Transverse colon (tissue), 4 donors: ENCODE measurements at regions not wholly inside any gene's neighbourhood (a gene's known extent, or its start where the extent isn't known, plus 50 kb on each side); places are given as distances from the start of the nearest gene placed in this dataset.

Source experiments
- DNase-seq: peaks from one replicate; pipeline ENCODE4 v3.0.0-alpha.2; 2019
- H3K27ac ChIP-seq, 4 donors: fragments of 200-600 bp; sonication (generic); 2 replicates each; pipeline ENCODE4 v1.5.1; 2016 to 2018; ENCODE audit warnings: inconsistent platforms in 4 of 4
- H3K27me3 ChIP-seq: fragments of 200-600 bp; sonication (generic); 2 replicates; pipeline ENCODE4 v1.5.1; 2017; ENCODE audit warnings: inconsistent platforms
- H3K36me3 ChIP-seq, 4 donors: fragments of 200-600 bp; sonication (generic); 2 replicates each; pipeline ENCODE4 v1.5.1; 2017 to 2019; ENCODE audit warnings: inconsistent platforms in 4 of 4
- H3K4me1 ChIP-seq, 4 donors: fragments of 200-600 bp; sonication (generic); 2 replicates each; pipeline ENCODE4 v1.5.1; 2017 to 2020; ENCODE audit warnings: inconsistent platforms in 4 of 4
- H3K4me3 ChIP-seq, 4 donors: fragments of 200-600 bp; sonication (generic); 1 replicate in 1 of 4; 2 replicates in 3 of 4; pipeline versions ENCODE4 v1.5.1 to v1.6.1; 2017 to 2019; ENCODE audit warnings: inconsistent platforms in 4 of 4
- H3K9me3 ChIP-seq, 2 donors: fragments of 200-600 bp; sonication (generic); 2 replicates each; pipeline ENCODE4 v1.5.1; 2017 to 2019; ENCODE audit warnings: inconsistent platforms in 2 of 2
- CTCF ChIP-seq, 5 experiments: fragments of 200-600 bp in 3 of 5; fragments of 450-650 bp in 2 of 5; sonication (generic) in 3 of 5; IDR thresholded peaks; 1 replicate in 2 of 5; 2 replicates in 3 of 5; pipeline ENCODE4 v1.5.1; 2016 to 2017; ENCODE audit warnings: antibody characterized with exemption in 5 of 5, inconsistent platforms in 3 of 5, mild to moderate bottlenecking in 2 of 5, moderate library complexity in 1 of 5
- EP300 ChIP-seq: sonication (generic); formaldehyde crosslinking; IDR thresholded peaks from one replicate; pipeline ENCODE4 v1.6.1; 2017; ENCODE audit warnings: antibody characterized with exemption, low read depth
- POLR2A ChIP-seq: fragments of 450-650 bp; IDR thresholded peaks from one replicate; pipeline ENCODE4 v1.6.1; 2016; ENCODE audit warnings: antibody characterized with exemption, mild to moderate bottlenecking, moderate library complexity
- POLR2AphosphoS5 ChIP-seq, 3 donors: sonication (generic); formaldehyde crosslinking; IDR thresholded peaks; one replicate each; pipeline ENCODE4 v1.6.1; 2016; ENCODE audit warnings: antibody characterized with exemption in 3 of 3
- WGBS, 2 donors: methylation state at CpG; one replicate each; pipeline ENCODE4 v1.1.5; 2018; ENCODE audit warnings: low coverage in 1 of 2; 5-methylcytosine and 5-hydroxymethylcytosine counted together
- in situ Hi-C, 4 donors: fragments of 200-750 bp; cut with MboI; loops; one replicate each; pipeline versions ENCODE4 v1.15.0 to v1.15.1; 2017; ENCODE audit warnings: low sequenced_read_pairs in 3 of 4, low pct_ligation_motif_present in 1 of 4, low pct_unique_long_range_greater_than_20kb in 1 of 4
- intact Hi-C: fragments of 100-400 bp; cut with DNase I; formaldehyde crosslinking; loops from one replicate; pipeline ENCODE4 v1.15.1; 2023; ENCODE audit warnings: low total_unique reads

GRCh38 chr19:27765912-27766725, 1446.8 kb downstream of the UQCRFS1 start:
- TF ChIP-seq EP300 (no peak), POLR2A (no peak), POLR2AphosphoS5 (IDR thresholded peaks at IDR 0.05) (no peak), CTCF (IDR thresholded peaks at IDR 0.05) (no peak)
- Histone ChIP-seq H3K4me3 (no peak overlapping the region), H3K27me3 (no peaks in the 10 kb centered on the region), H3K36me3 (no peaks in the 10 kb centered on the region), H3K4me1 (no peaks in the 10 kb centered on the region), H3K9me3 (peaks cover 14 to 33% of the 10 kb centered on the region in 2 donors), H3K27ac (no peak overlapping the region)
- in situ Hi-C loops, result no loop called here
- WGBS, 2 donors, result 89% methylated on average over 12 of the region's 12 CpGs; no CpG with 5 or more reads in 1 of the 2 donors
- no peak for DNase-seq
- intact Hi-C loops, result no loop called here

GRCh38 chr19:27765397-27765796, 1447.6 kb downstream of the UQCRFS1 start:
- no peak overlapping the region for H3K4me3 ChIP-seq
- TF ChIP-seq CTCF (IDR thresholded peaks at IDR 0.05) (no peak), EP300 (no peak), POLR2AphosphoS5 (IDR thresholded peaks at IDR 0.05) (no peak), POLR2A (no peak)
- in situ Hi-C loops (no loop called here), intact Hi-C loops (no loop called here)
- no peaks in the 10 kb centered on the region for H3K4me1 ChIP-seq
- no peaks in the 10 kb centered on the region for H3K36me3 ChIP-seq
- no peaks in the 10 kb centered on the region for H3K27me3 ChIP-seq
- WGBS, 2 donors, result 60 to 79% methylated on average over 1 to 7 of the region's 7 CpGs
- peaks cover 9 to 36% of the 10 kb centered on the region in 2 donors for H3K9me3 ChIP-seq
- H3K27ac ChIP-seq, result no peak overlapping the region
- DNase-seq, result no peak

- H3K4me1 ChIP-seq, result no peaks in the 10 kb centered on the region
- WGBS, 2 donors, result 95% methylated on average over 5 of the region's 5 CpGs; no CpG with 5 or more reads in 1 of the 2 donors
- no peak overlapping the region for H3K4me3 ChIP-seq
- no peaks in the 10 kb centered on the region for H3K36me3 ChIP-seq
- DNase-seq, result no peak
- in situ Hi-C loops (no loop called here), intact Hi-C loops (no loop called here)
- no peaks in the 10 kb centered on the region for H3K27me3 ChIP-seq
- TF ChIP-seq POLR2A, result no peak
- no peak for TF ChIP-seq POLR2AphosphoS5 (IDR thresholded peaks at IDR 0.05)
- TF ChIP-seq CTCF (IDR thresholded peaks at IDR 0.05), result no peak
- no peak for TF ChIP-seq EP300
- peaks cover 3 to 39% of the 10 kb centered on the region in 2 donors for H3K9me3 ChIP-seq
- no peak overlapping the region for H3K27ac ChIP-seq
Measured at GRCh38 chr19:27764186-27764804, 1448.7 kb downstream of the UQCRFS1 start.

- Histone ChIP-seq H3K36me3 (no peaks in the 10 kb centered on the region), H3K27me3 (no peaks in the 10 kb centered on the region), H3K4me1 (no peaks in the 10 kb centered on the region), H3K9me3 (peaks cover 3 to 28% of the 10 kb centered on the region in 2 donors), H3K4me3 (no peak overlapping the region), H3K27ac (no peak overlapping the region)
- 84% methylated on average over 4 of the region's 4 CpGs; no CpG with 5 or more reads in 1 of the 2 donors for WGBS, 2 donors
- no peak for TF ChIP-seq POLR2AphosphoS5 (IDR thresholded peaks at IDR 0.05)
- no peak for TF ChIP-seq CTCF (IDR thresholded peaks at IDR 0.05)
- in situ Hi-C loops (no loop called here), intact Hi-C loops (no loop called here)
- no peak for DNase-seq
Measured at GRCh38 chr19:27762933-27763332, 1450.0 kb downstream of the UQCRFS1 start.
